T1000 (cell line): ENCODE measurements at regions not wholly inside any gene's neighbourhood (a gene's known extent, or its start where the extent isn't known, plus 50 kb on each side); places are given as distances from the start of the nearest gene placed in this dataset.
"Not testable (repeated sequence)": the region's sequence is repeated elsewhere in the genome, so short reads cannot be mapped to it uniquely, and the experiment has no call there.

ENCODE experiments used
- DNase-seq: peaks from one replicate; lab custom pipeline; 2025; ENCODE audit warnings: mixed read lengths; lab: John Stamatoyannopoulos, UW

DNA sequence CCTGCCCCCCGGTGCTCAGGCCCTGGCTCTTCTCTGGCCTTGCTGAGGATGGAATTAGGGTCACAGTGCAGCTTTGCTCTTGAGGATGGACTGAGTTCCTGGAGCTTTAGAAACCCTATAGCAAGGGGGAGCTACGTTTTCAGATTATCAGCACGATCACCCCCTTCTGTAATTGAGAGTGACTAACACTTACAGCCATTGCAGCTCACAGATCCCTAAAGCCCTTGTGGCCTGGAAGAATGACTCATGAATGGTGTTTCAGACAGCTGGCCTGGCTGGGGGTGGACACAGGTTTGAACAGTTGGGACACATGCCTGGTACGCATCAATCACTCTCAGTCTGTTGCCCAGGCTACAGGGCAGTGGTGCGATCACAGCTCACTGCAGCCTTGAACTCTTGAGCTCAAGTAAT, 79.7 kb upstream of the IGFBP5 start:
- peak; percentile 44 for DNase-seq

- no peak for DNase-seq
Measured at GRCh38 chr2:216774620-216775019, 79.3 kb upstream of the IGFBP5 start.

DNA sequence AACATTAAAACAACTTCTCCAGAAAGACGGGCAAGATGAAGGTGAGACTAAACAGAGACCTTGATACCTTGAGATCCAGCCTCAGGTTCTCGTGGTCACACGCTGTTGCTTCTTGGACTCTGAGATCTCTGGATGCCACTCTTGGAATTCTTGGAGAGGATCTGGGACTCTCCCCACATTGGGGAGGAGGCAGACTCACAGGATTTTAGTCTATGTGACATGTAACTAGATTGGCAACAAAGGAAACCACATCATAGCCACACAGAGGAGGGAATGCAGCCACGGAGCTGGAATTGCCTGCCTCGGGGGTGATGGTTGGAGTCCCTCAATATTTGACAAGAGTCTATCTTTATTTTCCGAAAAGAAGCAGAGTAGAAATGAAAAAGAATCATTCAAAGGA, 78.8 kb upstream of the IGFBP5 start:
- no peak for DNase-seq

DNA sequence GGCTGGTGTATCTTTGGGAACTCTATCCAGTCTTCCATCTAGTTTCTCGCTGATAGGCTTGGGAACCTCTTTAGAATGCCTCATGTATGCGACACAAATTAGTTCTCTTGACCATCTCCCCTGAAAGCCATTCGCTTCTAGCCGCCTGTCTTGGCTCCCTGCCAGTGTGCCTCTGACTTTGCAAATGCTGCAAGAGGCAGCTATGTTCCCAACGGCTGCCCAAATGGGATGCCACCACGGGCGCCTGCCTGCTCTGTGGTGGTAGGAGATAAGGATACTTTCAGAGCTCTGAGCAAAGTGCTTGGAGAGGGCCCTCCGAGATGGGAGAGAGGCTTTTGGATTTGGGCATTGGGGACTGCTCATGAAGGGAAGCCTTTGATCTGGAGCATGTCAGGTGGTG, 77.7 kb upstream of the IGFBP5 start:
- DNase-seq: no peak

DNA sequence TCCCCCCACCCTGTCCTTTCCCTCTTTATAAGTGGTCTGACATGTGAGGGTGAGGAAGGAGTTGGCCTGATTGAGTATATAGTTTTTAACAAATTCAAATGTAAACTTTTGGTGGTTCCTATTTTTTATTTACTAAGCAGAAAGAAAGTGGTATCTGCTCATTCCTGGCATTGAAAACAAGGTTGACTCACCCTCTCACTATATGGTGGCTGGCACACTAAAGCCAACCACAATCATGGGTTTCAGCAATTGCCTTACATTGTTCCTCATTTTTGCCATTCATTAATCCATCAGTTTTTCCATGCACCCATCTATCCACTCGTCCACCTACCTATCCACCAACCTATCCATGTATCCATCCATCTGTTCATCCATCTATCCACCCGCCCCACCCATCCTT, 75.4 kb upstream of the IGFBP5 start:
- no peak for DNase-seq

DNA sequence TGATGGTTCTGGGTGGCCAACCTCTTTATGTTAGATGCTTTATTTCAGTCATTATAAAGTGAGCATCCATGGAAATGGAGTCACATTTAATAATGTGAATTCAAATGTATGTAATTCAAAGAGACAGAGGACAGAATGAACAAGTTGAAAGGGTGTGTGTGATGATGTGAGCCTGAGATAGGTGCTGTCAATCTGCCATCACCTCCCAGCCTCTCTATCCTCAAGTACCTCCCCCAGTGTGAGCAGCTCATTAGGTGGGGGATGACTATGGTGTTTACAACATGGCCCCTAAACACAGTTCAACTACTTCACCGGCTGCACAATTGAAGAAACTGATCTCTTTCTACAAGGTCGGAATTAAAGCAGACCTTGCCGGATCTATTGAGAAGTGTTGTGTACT, 74.7 kb upstream of the IGFBP5 start:
- no peak for DNase-seq

DNA sequence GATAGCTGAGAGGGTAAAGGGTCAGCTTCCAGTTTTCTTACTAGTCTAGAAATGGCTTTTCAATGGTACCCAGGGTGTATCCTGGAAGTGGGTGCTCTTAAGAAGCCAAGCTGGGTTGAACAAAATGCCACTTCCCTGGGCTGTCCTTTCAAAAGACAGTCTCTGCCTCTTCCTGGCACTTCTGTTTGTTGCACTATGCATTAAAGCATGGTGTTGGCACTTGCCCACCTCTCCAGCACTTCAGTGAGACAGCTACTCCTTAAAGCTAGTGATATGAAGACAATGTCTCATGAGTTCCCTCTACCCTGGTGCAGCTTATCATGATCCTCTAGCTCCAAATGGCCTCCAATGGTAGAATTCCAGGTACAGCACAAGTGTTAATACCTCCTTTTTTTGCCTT, 74.3 kb upstream of the IGFBP5 start:
- DNase-seq: no peak

- no peak for DNase-seq
Measured at GRCh38 chr2:216768908-216769411, 73.6 kb upstream of the IGFBP5 start.

GRCh38 chr2:216765761-216766262, 70.5 kb upstream of the IGFBP5 start:
- DNase-seq: no peak

DNA sequence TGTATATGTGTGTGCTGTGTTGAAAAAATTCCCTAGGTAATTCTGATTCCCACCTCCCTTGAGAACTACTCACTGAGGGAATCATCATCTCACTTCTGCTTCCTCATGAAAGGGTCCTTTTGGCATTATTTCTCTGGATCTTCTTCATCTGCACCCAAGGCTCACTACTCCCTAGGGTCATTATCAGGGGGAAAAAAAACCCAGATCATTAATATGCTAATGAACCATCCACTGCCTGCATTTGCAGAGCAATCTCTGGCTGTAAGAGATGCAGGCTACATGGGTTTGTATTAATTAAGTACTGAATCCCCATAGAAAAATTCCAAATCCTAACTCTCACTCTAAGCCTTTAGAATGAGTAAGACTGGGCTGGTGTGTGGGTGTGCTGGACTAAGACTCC, 68.0 kb upstream of the IGFBP5 start:
- no peak for DNase-seq

DNA sequence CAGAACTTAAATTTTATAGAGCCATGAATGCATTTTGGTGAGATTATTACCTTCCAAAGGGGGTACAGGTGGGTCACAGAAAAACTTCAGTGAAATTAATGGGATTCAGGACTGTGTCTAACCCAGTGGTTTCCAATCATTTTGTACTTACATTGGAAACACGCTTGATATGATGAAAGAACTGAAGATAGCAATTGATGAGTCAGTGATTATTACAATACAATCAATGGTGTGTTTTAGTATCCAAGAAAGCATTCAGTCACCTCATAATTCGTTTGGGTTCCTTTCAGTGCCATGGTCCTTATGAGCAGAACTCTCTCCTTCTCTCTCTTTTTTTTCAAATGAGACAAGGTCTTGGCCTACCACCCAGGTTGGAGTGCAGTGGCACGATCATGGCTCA, 66.5 kb upstream of the IGFBP5 start:
- no peak for DNase-seq

GRCh38 chr2:216761133-216761532, 65.8 kb upstream of the IGFBP5 start:
- no peak for DNase-seq

GRCh38 chr2:216758256-216759155, 63.2 kb upstream of the IGFBP5 start:
- no peak for DNase-seq

DNA sequence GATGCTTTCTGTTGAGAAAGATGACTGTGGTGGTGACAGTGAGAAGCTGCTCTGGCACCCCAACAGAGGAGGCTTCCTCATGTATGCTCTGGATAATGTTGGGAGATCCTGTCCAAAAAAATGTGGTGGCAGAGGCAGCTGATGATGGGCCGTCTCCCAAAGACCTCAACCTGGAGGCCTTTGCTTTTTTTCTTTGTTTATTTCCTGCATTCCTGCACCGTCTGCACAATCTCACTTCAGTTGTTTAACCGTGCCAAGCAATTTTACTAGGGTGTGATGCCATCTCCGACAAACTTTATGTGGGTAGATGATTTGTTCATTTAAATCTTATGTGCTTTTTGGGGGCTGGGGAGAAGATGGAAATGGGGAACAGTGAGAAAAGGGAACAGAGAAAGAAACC, 62.2 kb upstream of the IGFBP5 start:
- no peak for DNase-seq

- DNase-seq: no peak
Measured at GRCh38 chr2:216756435-216756834, 61.1 kb upstream of the IGFBP5 start.

DNA sequence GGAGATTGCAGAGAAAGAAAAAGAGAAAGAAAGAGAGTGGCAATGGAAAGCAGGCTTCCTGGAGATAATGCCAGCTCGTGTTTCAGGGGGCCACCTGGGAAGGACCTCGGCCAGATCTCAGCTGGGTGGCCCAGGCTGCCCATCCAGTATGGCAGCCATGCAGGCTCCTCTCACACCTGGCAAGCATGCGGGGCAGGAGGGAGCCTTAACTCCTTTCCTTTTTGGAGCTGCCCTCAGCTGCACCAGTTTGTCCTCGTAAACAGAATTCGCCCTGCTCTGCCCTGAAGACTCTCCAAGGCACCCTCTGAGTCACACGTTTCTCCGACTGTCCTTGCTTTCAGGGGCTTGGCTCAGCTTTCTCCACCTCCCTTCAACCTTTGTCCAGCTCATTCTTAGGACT, 59.5 kb upstream of the IGFBP5 start:
- DNase-seq: no peak

GRCh38 chr2:216754336-216754735, 59.0 kb upstream of the IGFBP5 start:
- DNase-seq: no peak

DNA sequence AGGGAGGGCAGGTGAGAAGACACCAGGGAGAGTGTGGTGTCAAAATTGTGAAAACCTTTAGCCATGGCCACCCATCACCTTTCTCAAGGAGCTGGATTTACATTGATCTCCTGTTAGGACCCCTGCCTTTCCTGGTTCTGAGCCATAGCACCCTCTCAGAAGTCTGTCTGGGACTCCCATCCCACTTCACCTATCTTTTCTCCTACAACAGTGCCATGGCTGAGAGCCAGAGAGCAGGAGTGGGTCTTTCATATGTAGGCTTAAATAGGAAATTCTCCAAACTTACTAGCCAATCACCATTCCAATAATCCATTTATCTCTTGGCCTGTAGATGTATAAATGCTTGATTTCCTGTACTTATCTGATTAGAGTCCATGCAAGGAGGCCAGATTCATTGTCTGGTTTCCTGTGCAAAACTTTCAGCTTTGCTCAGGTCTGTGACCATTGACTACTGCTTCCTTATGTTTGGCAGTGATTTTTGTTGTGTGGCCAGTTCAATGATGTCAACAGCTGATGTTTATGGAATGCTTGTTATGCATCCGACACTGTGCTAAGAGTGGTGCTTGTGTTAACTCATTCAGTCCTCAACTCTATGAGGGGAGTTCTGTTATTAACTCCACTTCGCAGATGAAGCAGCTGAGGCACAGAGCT, 57.6 kb upstream of the IGFBP5 start:
- DNase-seq: no peak

DNA sequence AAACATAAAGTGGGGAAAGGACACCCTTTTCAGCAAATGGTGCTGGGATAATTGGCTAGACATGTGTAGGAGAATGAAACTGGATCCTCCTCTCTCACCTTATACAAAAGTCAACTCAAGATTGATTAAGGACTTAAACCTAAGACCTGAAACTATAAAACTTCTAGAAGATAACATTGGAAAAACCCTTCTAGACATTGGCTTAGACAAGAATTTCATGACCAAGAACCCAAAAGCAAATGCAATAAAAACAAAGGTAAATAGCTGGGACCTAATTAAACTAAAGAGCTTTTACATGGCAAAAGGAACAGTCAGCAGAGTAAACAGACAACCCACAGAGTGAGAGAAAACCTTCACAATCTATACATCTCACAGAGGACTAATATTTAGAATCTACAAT, 55.4 kb upstream of the IGFBP5 start:
- not testable (repeated sequence) for DNase-seq

GRCh38 chr2:216746268-216746667, 50.9 kb upstream of the IGFBP5 start:
- not testable (repeated sequence) for DNase-seq

DNA sequence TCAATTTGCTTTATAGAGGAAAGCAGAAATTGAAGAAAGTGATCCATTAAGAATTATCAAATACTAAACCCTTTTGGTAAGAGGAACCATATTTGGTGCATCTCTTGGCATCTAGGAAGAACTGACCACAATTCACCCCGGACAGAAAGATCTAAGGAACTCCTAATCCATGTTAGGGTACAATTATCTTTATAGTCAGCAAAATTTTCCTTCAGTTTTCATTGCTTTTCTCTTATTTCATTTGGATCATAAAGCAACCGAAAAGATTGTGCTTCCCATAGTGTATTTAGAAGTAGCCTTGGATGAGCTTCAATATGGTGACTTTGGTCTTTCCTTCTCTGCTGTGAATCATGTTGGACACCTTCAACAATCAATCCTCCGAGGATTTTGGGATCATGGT, 50.1 kb upstream of the IGFBP5 start:
- DNase-seq: no peak
